Ecto neural progenitor cell (in vitro differentiated cells): ENCODE measurements at regions not wholly inside any gene's neighbourhood (a gene's known extent, or its start where the extent isn't known, plus 50 kb on each side); places are given as distances from the start of the nearest gene placed in this dataset.

ENCODE experiments used
- DNase-seq: peaks from one replicate; pipeline ENCODE4 v3.0.0-alpha.2; 2018; ENCODE audit warnings: low spot score

GRCh38 chr4:156496797-156497196 is 474.8 kb downstream of the PDGFC start:
- no peak for DNase-seq

- DNase-seq = no peak
Measured at GRCh38 chr4:156495836-156496235, 475.8 kb downstream of the PDGFC start.

DNA sequence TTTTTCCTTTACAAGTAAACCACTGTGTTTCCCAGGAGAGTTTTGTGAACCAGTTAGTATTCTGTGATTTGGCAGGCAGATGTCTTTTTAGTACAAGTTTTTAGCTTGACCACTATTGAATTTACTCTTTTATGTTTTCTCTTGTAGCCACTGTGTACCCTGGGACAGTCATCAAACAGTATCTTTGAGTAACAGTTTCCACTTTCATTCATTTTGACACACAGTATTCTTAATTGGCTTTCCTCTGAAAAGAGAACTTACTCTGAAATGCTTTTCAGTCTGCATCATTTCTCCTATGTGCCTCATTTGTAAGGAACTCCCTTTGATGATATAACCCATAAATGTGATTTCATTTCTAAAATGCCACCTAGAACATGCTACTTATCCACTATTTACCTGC is 476.5 kb downstream of the PDGFC start:
- DNase-seq = no peak

- no peak for DNase-seq
Measured at GRCh38 chr4:156493858-156494257, 477.7 kb downstream of the PDGFC start.

DNA sequence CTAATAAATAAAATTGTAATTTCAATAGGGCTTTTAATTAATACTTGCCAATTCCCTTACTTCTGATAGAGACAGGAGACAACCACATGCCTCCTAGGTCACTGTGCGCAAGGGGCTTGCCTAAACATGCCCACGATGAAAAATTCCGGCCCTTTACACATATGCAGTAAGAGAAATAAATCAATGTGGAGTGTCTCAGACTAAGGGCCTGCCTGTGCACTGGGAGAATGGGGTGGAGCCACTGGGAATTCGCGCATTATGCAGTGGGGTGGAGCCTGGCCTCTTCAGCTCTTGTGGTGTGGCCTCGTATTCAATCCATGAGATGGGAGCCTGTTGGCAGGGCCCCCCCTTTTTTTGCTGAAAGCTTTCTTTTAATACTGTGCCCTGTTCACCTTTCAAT is 484.5 kb downstream of the PDGFC start:
- DNase-seq = no peak

GRCh38 chr4:156481845-156482244 is 489.8 kb downstream of the PDGFC start:
- no peak for DNase-seq

DNA sequence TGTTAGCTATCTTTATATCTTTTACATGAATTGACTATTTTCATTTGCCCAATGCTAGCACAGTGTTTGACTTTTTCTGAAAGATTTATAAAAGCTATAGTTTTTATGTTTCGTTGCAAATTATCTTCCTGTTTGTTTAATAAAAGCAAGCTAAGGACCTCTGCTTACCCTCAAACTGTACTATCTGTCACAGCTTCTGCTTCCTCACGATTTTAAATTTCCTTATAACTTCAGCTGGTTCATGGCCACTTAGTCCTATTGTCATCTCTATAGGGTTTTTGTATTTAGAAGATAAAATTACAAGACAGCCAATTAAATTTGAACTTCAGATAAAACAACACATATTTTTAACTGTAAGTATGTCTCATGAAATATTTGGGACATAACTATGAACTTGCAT is 494.0 kb downstream of the PDGFC start:
- DNase-seq = no peak

GRCh38 chr4:156476359-156476758 is 495.2 kb downstream of the PDGFC start:
- DNase-seq = no peak

DNA sequence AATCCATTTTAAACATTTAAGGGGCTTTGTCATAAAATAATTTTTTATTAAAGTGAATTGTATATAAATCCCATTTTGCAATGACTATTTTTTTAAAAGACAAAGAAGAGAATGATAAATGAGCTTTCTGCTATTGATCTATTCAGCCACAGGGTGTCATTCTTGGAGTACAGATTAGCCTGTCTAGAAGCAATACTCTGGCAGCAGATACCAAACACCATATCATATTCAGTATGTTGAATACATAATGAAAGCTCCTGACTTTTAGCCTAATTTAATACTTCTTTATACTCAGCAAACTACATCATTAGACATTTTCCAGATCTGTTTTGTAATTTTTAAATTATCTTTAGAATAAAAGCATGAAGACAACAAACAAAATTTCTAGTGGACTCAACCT is 496.3 kb downstream of the PDGFC start:
- DNase-seq = no peak

- no peak for DNase-seq
Measured at GRCh38 chr4:156473151-156473550, 498.4 kb downstream of the PDGFC start.

DNA sequence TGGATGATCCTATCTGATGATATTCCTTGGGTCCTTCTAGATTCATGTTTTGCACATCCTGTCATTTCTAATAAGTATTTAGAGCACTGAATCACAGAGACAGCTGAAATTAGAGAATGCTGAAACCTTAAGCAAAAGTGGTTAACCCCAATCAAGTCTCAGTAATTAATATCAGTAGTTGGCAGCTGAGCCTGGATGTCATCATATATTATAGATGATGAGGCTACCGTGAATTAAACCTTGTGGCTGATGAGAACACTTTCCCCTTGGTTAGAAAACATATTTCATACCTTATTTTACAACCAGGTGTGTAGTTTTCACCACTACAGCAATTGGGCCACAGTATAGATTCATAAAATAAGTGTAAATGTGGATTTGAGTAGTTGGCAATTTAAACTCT is 499.0 kb downstream of the PDGFC start:
- DNase-seq = no peak

DNA sequence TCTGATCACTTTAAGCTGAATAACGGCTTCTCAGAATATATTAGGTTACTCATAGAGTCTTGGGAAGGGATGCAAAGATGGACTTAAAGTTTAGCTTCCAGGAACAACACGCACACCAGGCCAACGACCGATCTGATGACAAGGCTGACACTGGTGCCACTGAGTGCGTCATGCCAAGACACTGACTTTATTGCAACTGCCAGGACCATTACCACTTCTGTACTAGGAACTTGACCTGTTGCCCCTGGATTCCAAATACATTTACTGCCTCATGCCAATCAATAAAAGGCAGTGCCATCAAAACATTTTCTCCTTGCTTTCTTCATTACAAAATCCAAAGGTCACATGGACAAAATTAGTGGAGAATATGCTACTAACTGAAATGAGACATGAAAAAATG is 505.9 kb upstream of the CTSO start:
- no peak for DNase-seq

DNA sequence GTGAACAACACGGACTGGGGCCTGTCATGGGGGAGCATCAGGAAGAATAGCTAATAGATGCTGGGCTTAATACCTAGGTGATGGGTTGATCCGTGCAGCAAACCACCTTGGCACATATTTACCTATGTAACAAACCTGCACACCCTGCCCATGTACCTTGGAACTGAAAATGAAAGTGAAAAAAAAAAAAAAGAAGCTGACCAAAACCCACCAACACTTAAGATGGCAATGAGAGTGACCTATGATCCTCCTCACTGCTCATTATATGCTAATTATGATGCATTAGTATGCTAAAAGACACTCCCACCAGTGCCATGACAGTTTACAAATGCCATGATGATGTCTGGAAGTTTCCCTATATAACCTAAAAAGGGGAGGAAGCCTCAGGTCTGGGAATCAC is 503.2 kb upstream of the CTSO start:
- no peak for DNase-seq

- no peak for DNase-seq
Measured at GRCh38 chr4:156443488-156443887, 489.8 kb upstream of the CTSO start.

DNA sequence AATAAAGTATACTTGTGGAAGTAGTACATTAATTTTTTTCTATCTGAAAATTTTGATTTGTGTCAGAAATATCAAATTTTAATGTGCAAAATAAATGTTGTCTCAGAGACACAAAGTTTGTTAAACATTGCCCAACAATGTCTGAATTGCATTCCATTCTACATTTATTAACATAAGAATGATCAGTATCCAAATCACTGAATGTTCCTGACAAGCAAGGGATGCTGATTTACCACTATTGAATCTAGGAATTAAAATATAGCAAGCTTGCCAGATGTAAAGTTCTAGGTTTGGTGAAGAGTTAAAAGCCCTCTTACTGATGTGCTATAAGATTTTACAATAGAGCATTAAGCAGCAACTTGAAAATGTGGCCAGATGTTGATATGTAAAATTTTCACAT is 489.2 kb upstream of the CTSO start:
- DNase-seq = no peak

DNA sequence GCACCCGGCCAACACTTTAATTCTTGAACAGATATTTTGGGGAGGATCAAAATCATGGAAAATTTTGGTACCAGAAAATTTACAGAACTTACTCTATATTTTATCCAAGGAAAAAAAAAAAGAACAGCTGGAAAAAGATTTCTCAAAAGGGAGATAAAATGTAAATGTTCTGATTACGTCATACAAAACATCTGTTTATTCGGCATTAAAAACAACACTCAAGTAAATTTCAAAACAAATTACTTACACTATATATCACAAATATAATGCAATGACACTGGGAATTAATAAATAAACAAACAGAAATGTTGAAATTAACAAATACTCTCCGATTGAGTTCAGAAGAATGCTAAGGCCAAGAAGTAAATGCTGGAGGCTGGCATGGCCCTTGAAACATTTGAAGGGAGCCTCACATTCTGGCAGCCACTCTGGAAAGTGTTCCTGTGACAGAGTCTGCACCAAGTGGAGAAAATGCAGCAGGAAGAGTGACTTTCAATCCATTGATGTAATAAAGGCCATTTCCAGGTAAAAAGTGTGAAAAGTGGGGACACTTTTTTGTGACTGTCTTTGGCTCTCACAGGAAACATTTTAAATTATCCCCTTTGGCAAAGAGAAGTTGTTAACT is 486.0 kb upstream of the CTSO start:
- no peak for DNase-seq

- DNase-seq = no peak
Measured at GRCh38 chr4:156437666-156438065, 484.0 kb upstream of the CTSO start.

DNA sequence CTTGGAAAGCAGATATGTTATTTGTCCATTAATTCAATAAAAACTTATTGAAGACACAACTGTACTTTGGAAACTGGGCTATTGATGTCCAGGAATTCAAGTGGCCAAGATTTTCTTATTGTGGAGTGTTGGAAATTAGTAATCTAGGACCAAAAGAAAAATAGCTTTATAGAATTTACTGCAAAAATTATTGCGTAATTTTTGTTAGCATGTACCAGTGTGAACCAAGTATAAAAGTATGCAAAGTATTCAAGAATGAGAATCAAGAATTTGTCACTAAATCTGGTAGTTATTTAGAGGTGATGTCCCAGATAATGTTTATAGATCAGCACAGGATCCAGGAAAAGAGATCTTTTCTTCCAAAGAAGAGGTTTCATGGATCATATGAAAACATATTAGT is 468.9 kb upstream of the CTSO start:
- no peak for DNase-seq

DNA sequence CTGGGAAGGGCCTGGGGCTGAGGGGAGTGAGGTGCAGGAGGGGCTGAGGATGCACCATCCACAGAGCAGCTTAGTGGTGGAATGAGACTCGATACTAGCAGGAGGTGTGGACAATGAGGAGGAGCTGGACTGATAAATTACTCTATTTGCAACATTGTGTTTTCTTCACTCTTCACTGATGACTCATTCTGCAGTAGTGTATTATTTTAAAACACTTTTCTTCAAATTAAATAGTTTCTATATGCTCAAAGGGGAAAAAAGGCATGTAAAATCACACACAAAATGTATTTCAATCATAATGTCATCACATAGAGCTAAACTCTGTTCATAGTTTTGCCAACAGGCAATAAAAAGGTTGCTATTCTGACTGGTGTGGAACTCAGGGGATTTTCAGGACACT is 467.0 kb upstream of the CTSO start:
- no peak for DNase-seq

DNA sequence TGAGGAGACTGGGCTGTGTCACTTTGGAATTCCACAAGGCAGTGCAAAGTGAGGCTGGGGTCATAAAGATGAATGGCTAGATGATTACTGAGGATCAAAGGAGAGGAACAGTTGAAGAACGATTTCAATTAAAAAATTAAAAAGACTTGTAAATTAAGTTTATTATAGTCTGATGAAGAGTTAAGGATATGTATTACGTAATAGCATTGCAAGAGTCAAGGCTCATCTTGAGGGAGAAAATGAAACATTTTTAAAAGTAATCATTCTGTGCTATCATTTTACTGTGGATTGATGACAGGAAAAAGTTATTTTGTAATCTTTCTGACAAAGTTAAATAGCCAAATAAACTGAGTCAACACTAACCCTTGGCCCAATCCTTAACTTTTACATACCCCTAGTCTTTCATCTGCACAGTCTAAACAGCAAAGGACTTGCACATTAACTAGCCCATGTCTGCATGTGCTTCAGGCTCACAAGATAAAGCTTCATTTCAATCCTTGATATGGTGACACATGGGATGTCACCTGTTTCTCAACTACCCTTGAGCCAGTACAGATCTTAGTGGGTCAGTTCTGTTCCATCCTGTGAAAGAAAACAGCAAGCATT is 465.5 kb upstream of the CTSO start:
- no peak for DNase-seq

DNA sequence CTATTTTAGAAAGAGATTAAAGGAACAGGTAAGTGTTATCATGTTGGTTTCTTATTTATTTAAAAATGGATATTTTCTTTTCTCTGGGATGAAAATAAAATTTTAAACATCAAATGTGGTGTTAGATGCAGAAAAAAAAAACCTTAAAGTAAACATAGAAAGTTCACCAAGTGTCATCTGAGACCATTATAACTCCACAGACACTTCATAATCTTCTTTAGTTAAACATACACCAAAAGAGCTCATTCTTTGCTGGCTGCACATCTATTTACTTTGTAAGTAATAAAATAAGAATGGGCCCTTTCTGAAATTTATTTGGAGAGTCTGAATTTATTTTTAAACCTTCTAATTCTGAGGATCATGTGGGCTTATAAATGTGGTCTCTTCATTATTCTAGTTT is 460.7 kb upstream of the CTSO start:
- DNase-seq = no peak

GRCh38 chr4:156413239-156414135 is 459.8 kb upstream of the CTSO start:
- DNase-seq = no peak

DNA sequence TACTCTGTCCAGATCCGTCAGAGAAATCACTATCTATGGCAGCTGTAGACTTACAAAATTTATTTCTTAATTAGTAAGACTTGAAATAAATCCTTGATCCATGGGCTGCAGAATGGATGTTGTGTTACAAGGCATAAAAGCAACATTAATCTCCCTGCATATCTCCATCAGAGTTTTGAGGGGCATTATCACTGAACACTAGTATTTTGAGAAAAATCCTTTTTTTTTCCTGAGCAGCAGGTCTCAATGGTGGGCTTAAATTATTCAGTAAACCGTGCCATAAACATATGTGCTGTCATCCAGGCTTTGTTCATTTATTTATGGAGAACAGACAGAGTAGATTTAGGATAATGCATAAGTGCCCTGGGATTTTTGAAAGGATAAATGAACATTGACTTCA is 457.9 kb upstream of the CTSO start:
- DNase-seq = no peak
